ENCODE measurements at regions not wholly inside any gene's neighbourhood (a gene's known extent, or its start where the extent isn't known, plus 50 kb on each side); places are given as distances from the start of the nearest gene placed in this dataset.

DNA sequence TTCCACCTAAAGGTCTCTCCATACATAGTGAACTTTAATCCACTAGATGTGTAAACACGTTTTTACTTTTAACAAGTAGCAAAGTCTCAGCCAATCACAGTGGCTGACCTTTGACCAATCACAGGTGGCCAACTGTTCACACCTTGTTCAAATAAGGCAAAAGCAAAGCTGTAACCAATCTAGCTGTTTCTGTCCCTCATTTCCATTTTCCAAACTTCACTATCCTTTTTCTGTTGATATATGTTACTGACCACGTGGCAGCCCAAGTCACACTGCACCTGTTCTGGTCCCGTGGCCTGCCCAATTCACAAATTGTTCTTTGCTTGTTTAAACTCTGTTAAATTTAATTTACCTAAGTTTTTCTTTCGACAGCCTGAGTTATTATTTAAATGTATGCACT lies 393.5 kb upstream of the NETO1 start:
- in situ Hi-C loops (cut with HindIII; ENCODE audit: low sequenced_read_pairs) = no loop called here
- no peak for DNase-seq (ENCODE audit: low spot score)

- DNase-seq (ENCODE audit: low spot score) = no peak
- in situ Hi-C loops (cut with HindIII; ENCODE audit: low sequenced_read_pairs) = no loop called here
Observed at GRCh38 chr18:73258375-73259087, 390.7 kb upstream of the NETO1 start.

DNA sequence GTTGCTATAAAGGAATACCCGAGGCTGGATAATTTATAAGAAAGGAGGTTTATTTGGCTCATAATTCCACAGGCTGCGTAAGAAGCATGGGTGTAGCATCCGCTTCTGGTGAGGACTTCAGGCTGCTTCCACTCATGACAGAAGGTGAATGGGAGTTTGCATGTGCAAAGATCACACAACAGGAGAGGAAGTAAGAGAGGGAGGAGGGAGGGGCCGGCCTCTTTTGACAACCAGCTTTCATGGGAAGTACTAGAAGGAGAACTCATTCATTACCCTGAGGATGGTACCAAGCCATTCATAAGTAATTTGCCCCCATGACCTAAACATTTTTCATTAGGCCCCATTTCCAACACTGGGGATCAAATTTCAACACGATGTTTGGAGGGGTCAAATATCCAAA lies 386.8 kb upstream of the NETO1 start:
- no peak for DNase-seq (ENCODE audit: low spot score)

GRCh38 chr18:73249030-73249429 lies 381.2 kb upstream of the NETO1 start:
- in situ Hi-C loops (cut with HindIII; ENCODE audit: low sequenced_read_pairs) = no loop called here
- no peak for DNase-seq (ENCODE audit: low spot score)

More for the DNA sequence above, 386.8 kb upstream of the NETO1 start:
- in situ Hi-C loops (cut with HindIII; ENCODE audit: low sequenced_read_pairs) = no loop called here

DNA sequence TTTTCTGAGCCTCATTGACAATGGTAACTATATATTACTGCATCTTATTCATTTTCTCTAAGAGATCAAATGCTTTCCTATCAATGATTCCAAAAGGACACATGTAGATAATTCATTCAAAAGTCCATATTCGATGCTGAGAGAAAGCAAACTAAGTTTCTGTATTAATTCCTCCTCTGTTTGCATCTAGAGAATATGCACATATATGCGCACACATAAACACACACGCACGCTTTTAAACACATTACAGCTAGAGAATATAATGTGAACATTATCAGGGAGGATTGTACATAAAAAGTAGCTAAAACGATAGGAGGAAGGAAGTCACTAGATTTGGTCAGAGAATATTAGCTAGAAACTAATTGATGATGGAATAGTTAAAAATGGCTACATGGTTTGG lies 379.0 kb upstream of the NETO1 start:
- no peak for DNase-seq (ENCODE audit: low spot score)
- in situ Hi-C loops (cut with HindIII; ENCODE audit: low sequenced_read_pairs) = no loop called here

DNA sequence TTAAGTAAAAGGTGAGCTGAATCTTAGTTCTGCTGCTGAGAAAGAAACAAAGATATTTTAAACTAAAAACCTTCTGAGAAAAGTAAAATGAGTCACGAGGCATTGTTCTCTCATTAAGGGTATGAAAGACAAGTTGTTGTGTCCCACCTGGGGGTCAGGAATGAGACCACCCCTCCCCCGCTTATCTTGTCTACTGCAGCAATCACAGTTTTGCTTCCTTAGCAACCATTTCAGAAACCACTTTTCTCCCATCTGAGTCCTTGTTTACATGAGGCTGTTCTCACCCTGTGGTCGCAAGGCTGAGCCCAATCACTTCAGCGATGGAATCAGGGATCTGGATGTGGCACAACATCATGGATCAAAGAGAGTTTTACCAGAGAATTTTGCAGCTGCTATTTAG lies 377.6 kb upstream of the NETO1 start:
- in situ Hi-C loops (cut with HindIII; ENCODE audit: low sequenced_read_pairs) = no loop called here
- DNase-seq (ENCODE audit: low spot score) = no peak

- in situ Hi-C loops (cut with HindIII; ENCODE audit: low sequenced_read_pairs) = no loop called here
- DNase-seq (ENCODE audit: low spot score) = no peak
Observed at GRCh38 chr18:73244401-73244800, 376.6 kb upstream of the NETO1 start.

DNA sequence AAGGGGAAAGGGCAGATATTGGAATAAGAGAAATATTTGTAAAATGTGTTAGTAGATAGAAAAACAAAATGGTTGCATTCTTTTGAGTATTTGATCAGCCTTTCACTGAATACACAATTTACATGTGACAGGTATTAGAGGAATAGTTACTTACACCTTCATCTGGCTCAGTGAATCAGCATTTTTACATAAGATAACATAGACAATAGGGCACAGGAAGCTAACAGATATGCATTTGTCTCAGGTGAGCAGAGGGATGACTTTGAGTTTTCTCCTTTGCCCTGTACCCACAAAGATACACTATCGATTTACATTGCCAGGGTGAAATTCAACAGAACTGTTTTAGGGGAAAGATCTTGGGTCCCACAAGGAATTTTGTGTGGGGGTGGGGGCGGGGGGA lies 373.1 kb upstream of the NETO1 start:
- in situ Hi-C loops (cut with HindIII; ENCODE audit: low sequenced_read_pairs) = no loop called here
- DNase-seq (ENCODE audit: low spot score) = no peak

DNA sequence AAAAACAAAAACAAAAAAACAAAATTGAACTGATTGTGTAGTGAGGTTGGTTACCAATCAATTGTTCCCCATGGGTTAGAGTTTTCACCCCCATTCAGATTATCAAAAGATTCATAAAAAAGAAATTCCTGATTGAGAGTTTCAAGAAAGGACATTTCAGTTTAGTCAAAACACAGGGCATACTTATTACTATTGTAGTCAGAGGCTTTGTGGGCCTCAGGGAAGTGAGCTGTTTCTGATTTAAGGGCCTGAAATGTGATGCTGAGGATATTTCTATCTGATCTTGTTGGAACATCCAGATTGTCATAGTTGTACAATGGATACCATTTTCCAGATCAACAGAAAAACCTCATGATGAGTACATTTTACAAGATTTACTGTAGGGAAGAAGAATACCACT lies 368.1 kb upstream of the NETO1 start:
- no peak for DNase-seq (ENCODE audit: low spot score)
- in situ Hi-C loops (cut with HindIII; ENCODE audit: low sequenced_read_pairs) = no loop called here

GRCh38 chr18:73235491-73235890 lies 367.7 kb upstream of the NETO1 start:
- no peak for DNase-seq (ENCODE audit: low spot score)
- in situ Hi-C loops (cut with HindIII; ENCODE audit: low sequenced_read_pairs) = no loop called here

- in situ Hi-C loops (cut with HindIII; ENCODE audit: low sequenced_read_pairs) = no loop called here
- no peak for DNase-seq (ENCODE audit: low spot score)
Observed at GRCh38 chr18:73232933-73233332, 365.1 kb upstream of the NETO1 start.

GRCh38 chr18:73220663-73221062 lies 352.9 kb upstream of the NETO1 start:
- in situ Hi-C loops (cut with HindIII; ENCODE audit: low sequenced_read_pairs) = no loop called here
- DNase-seq (ENCODE audit: low spot score) = no peak

DNA sequence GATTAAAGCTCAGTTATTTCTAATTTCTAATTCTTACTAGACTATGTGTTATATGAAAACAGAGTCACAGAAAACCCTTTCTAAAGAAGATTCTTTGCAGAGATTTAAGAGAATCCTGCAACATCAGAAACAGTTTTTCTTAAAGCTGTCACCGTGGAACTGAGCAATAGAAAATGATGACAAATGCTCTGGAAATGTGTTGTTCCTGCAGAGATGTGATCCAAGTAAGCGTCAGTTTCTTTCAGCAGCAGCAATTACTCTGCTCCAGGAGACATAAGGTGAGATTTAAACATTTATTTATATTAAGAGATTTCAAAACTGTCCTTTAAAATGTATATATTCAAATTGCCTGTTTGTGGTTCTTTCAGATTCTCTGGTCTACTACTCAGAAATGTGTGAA lies 350.5 kb upstream of the NETO1 start:
- in situ Hi-C loops (cut with HindIII; ENCODE audit: low sequenced_read_pairs) = no loop called here
- DNase-seq (ENCODE audit: low spot score) = no peak

DNA sequence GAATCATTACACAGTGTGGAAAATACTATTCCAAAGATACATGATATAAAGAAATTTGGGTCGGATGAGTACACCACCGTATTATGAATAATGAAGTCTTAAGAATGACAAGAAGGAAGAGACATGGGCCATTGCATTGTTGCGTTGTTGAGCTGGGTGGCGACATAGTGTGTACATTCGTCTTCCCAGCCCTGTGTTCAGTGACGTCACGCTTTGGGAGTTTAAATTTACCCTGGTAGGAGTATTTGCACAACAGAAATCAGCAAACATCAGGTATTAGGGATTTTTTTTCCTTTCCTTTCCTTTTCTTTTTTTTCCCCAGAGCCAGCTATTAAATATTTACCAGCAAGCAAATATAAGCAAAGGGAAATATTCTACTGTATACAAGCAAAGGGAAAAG lies 347.2 kb upstream of the NETO1 start:
- in situ Hi-C loops (cut with HindIII; ENCODE audit: low sequenced_read_pairs) = no loop called here

DNA sequence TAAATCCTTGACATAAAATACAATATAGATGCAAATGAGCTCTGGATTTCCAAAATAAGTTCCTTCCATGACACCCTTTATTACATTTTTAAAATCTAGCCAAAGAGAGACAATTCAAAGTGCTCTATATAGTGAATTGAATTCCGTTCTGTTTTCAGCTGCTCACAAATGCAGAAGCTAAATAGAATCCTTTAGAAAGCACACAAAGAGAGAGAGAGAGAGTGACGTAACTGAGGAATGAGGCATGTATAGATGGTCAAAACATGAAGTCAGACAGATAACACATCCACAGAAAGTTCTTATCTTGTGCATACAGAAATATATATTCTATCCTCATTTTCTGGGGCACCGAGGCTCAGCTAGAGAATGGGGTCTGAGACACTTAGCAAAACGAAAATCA lies 344.7 kb upstream of the NETO1 start:
- no peak for DNase-seq (ENCODE audit: low spot score)
- in situ Hi-C loops (cut with HindIII; ENCODE audit: low sequenced_read_pairs) = no loop called here

More for the DNA sequence above, 347.2 kb upstream of the NETO1 start:
- no peak for DNase-seq (ENCODE audit: low spot score)

- no peak for DNase-seq (ENCODE audit: low spot score)
- in situ Hi-C loops (cut with HindIII; ENCODE audit: low sequenced_read_pairs) = no loop called here
Observed at GRCh38 chr18:73201940-73202339, 334.2 kb upstream of the NETO1 start.

DNA sequence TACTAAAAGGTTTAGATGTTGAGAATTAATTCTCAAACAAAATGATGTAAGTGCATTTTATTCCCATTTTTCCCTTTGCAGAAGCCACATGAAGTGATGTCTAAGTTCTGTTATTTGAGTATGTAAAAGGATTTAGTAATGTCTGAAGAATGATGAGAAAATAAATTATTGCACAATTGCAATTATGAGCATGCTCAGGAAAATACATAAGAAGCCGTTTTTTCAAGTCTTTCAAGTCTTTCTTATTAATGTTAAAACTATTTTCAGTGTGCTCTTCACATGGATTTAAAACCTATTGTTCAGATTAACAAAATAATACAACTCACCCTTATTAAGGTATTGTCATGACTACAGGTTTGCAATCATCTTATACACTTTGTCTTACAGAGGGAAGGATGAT lies 331.4 kb upstream of the NETO1 start:
- DNase-seq (ENCODE audit: low spot score) = no peak
- in situ Hi-C loops (cut with HindIII; ENCODE audit: low sequenced_read_pairs) = no loop called here

- in situ Hi-C loops (cut with HindIII; ENCODE audit: low sequenced_read_pairs) = no loop called here
- DNase-seq (ENCODE audit: low spot score) = no peak
Observed at GRCh38 chr18:73189718-73190117, 321.9 kb upstream of the NETO1 start.

DNA sequence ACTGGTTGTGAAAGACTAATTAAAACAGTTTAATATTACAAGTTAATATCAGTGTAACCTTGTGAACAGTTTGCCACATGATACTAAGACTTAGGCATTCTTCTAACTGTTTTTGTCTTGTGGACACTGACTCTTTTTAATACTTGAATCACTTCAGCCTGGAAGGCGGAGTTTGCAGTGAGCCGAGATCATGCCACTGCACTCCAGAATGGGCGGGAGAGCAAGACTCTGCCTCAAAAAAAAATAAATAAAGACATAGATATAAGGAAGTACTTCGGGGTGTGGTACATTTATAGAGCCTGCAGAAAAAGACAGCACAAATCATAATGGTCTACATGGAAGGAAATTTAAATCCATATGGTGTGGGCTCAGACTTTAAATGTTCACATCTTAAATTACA lies 300.4 kb upstream of the NETO1 start:
- DNase-seq (ENCODE audit: low spot score) = no peak
- in situ Hi-C loops (cut with HindIII; ENCODE audit: low sequenced_read_pairs) = no loop called here

DNA sequence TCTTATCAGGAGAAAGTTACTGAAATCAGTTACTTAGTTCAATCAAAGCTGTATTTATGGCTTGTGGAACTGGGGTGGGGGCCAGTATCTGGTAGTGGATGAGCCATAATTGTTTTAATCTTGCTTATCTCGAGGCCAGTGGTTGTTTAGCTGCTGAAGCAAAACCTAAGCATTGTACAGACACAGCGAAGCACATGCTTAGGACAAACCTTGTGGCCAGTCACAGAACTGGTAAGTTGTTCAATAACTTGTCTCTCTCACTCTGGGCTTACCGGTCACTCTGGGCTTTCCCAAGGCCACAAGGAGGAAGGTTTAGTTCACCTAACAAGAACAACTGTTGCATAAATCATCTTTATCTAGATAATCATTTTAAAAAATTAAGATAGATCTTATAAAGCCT lies 296.6 kb upstream of the NETO1 start:
- in situ Hi-C loops (cut with HindIII; ENCODE audit: low sequenced_read_pairs) = no loop called here
- no peak for DNase-seq (ENCODE audit: low spot score)

GRCh38 chr18:73163236-73163635 lies 295.4 kb upstream of the NETO1 start:
- DNase-seq (ENCODE audit: low spot score) = no peak
- in situ Hi-C loops (cut with HindIII; ENCODE audit: low sequenced_read_pairs) = no loop called here

DNA sequence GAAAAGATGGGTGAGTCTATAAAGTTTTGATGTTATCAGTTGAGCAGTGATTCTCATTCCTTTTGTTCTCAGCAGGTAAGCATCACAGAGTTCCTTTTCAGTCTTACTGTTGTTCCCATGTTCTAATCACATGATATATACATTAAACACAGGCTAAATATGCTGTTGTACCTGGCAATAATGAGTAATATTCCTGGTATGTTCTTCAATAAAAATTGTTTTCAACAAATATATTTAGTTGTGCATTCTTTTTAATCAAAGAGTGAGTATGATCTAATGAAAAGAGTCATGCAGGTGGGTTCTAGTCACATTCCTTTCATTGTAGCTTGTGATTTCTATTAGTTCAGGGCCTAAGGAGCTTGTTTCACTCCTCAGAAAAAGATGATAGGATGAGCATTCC lies 288.3 kb upstream of the NETO1 start:
- in situ Hi-C loops (cut with HindIII; ENCODE audit: low sequenced_read_pairs) = no loop called here
- DNase-seq (ENCODE audit: low spot score) = no peak
